Upper lobe of left lung (tissue), 4 donors: ENCODE measurements at regions not wholly inside any gene's neighbourhood (a gene's known extent, or its start where the extent isn't known, plus 50 kb on each side); places are given as distances from the start of the nearest gene placed in this dataset.

Experiments used
- EP300 ChIP-seq, 4 donors: sonication (generic); formaldehyde crosslinking; IDR thresholded peaks; one replicate each; pipeline ENCODE4 v1.5.1; 2017; ENCODE audit warnings: antibody characterized with exemption in 4 of 4, control low read depth in 2 of 4
- POLR2A ChIP-seq, 4 donors: fragments of 450-650 bp; IDR thresholded peaks; one replicate each; pipeline ENCODE4 v1.5.1; 2016 to 2017; ENCODE audit warnings: antibody characterized with exemption in 4 of 4, mild to moderate bottlenecking in 2 of 4
- TF ChIP-seq, protein P1 (sequence below), 6 experiments: fragments of 450-650 bp in 4 of 6; fragments of 200-600 bp in 2 of 6; sonication (generic) in 2 of 6; IDR thresholded peaks; one replicate each; pipeline ENCODE4 v1.5.1; 2016 to 2019; ENCODE audit warnings: antibody characterized with exemption in 6 of 6

GRCh38 chr11:127966821-127967220 is 620.5 kb downstream of the ETS1 start:
- TF ChIP-seq, protein P1, sequence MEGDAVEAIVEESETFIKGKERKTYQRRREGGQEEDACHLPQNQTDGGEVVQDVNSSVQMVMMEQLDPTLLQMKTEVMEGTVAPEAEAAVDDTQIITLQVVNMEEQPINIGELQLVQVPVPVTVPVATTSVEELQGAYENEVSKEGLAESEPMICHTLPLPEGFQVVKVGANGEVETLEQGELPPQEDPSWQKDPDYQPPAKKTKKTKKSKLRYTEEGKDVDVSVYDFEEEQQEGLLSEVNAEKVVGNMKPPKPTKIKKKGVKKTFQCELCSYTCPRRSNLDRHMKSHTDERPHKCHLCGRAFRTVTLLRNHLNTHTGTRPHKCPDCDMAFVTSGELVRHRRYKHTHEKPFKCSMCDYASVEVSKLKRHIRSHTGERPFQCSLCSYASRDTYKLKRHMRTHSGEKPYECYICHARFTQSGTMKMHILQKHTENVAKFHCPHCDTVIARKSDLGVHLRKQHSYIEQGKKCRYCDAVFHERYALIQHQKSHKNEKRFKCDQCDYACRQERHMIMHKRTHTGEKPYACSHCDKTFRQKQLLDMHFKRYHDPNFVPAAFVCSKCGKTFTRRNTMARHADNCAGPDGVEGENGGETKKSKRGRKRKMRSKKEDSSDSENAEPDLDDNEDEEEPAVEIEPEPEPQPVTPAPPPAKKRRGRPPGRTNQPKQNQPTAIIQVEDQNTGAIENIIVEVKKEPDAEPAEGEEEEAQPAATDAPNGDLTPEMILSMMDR (IDR thresholded peaks at IDR 0.05) = no peak
- TF ChIP-seq EP300 (IDR thresholded peaks at IDR 0.05) (no peak), POLR2A (IDR thresholded peaks at IDR 0.05) (no peak)
